HL-60 (cell line): ENCODE measurements at regions not wholly inside any gene's neighbourhood (a gene's known extent, or its start where the extent isn't known, plus 50 kb on each side); places are given as distances from the start of the nearest gene placed in this dataset.

Experiments
- GABPA ChIP-seq: IDR thresholded peaks from 2 replicates; pipeline ENCODE4 v1.6.1; 2012; ENCODE audit warnings: low read depth
- POLR2AphosphoS5 ChIP-seq: IDR thresholded peaks from 2 replicates; pipeline ENCODE4 v1.6.1; 2012; ENCODE audit warnings: low read depth
- SPI1 ChIP-seq: IDR thresholded peaks from 2 replicates; pipeline ENCODE4 v1.6.1; 2012; ENCODE audit warnings: low read depth, mild to moderate bottlenecking, borderline replicate concordance
- TF ChIP-seq, protein P1 (sequence below): IDR thresholded peaks from one replicate; pipeline ENCODE4 v1.5.1; 2011; ENCODE audit warnings: low read length, control low read depth, inconsistent platforms; ENCODE audit not compliant: insufficient read depth

DNA sequence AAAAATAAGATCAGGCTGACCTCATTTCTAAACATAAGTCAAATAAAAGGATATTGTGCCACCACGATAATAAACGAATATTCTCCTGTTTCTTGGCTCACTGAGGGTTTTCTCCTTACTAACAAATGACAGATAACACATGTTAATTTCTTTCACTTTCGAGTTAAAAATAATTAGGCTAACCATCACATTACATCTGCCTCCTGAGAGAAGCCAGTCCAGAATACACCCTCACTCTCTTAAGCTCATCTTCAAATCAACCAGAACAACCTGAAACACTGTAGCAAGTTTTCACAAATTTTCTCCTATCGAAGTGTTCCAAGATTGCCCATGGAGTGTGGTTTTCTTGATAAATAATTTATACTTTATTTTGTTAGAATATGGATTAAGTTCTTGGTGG lies 1285.6 kb upstream of the EYS start:
- TF ChIP-seq, protein P1, sequence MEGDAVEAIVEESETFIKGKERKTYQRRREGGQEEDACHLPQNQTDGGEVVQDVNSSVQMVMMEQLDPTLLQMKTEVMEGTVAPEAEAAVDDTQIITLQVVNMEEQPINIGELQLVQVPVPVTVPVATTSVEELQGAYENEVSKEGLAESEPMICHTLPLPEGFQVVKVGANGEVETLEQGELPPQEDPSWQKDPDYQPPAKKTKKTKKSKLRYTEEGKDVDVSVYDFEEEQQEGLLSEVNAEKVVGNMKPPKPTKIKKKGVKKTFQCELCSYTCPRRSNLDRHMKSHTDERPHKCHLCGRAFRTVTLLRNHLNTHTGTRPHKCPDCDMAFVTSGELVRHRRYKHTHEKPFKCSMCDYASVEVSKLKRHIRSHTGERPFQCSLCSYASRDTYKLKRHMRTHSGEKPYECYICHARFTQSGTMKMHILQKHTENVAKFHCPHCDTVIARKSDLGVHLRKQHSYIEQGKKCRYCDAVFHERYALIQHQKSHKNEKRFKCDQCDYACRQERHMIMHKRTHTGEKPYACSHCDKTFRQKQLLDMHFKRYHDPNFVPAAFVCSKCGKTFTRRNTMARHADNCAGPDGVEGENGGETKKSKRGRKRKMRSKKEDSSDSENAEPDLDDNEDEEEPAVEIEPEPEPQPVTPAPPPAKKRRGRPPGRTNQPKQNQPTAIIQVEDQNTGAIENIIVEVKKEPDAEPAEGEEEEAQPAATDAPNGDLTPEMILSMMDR = no peak
- no peak for TF ChIP-seq SPI1
- TF ChIP-seq GABPA = no peak
- TF ChIP-seq POLR2AphosphoS5 = no peak
